H7 (cell line): ENCODE measurements at regions not wholly inside any gene's neighbourhood (a gene's known extent, or its start where the extent isn't known, plus 50 kb on each side); places are given as distances from the start of the nearest gene placed in this dataset.
"Not testable (repeated sequence)": the region's sequence is repeated elsewhere in the genome, so short reads cannot be mapped to it uniquely, and the experiment has no call there.

ENCODE experiments used
- DNase-seq: peaks from one replicate; pipeline ENCODE4 v3.0.0; 2012
- H3K27me3 ChIP-seq: 2 replicates; pipeline ENCODE4 v1.6.0; 2011; ENCODE audit warnings: mild to moderate bottlenecking, low read length; ENCODE audit not compliant: control insufficient read depth, insufficient read depth
- H3K36me3 ChIP-seq: replicated peaks from 2 replicates; pipeline ENCODE4 v1.5.1; 2011; ENCODE audit warnings: low read length; ENCODE audit not compliant: control insufficient read depth, insufficient read depth
- H3K4me3 ChIP-seq: 2 replicates; pipeline ENCODE4 v1.5.1; 2011; ENCODE audit warnings: low read depth, mild to moderate bottlenecking, control low read depth, low read length, moderate library complexity; ENCODE audit not compliant: insufficient read depth

- DNase-seq, H3K36me3 ChIP-seq, H3K4me3 ChIP-seq, H3K27me3 ChIP-seq: not testable (repeated sequence)
These were observed 147.5 kb upstream of the SCN7A start for GRCh38 chr2:166641516-166641915.

- DNase-seq, result no peak
These were observed 143.0 kb upstream of the SCN7A start for GRCh38 chr2:166637051-166637450.

GRCh38 chr2:166634706-166635105 is 140.7 kb upstream of the SCN7A start:
- Histone ChIP-seq H3K4me3 (no peak overlapping the region), H3K27me3 (no peaks in the 10 kb centered on the region; the same call in 1 of the 2 replicates), H3K36me3 (no peaks in the 10 kb centered on the region)
- DNase-seq, result no peak

More at GRCh38 chr2:166637051-166637450, 143.0 kb upstream of the SCN7A start:
- H3K27me3 ChIP-seq, result no peaks in the 10 kb centered on the region; the same call in 1 of the 2 replicates
- no peak overlapping the region for H3K4me3 ChIP-seq
- H3K36me3 ChIP-seq, result no peaks in the 10 kb centered on the region

GRCh38 chr2:166632616-166633015 is 138.6 kb upstream of the SCN7A start:
- Histone ChIP-seq H3K4me3 (no peak overlapping the region), H3K27me3 (no peaks in the 10 kb centered on the region; the same call in 1 of the 2 replicates), H3K36me3 (no peaks in the 10 kb centered on the region)
- DNase-seq, result no peak

GRCh38 chr2:166628478-166629136 is 134.6 kb upstream of the SCN7A start:
- Histone ChIP-seq H3K27me3 (no peaks in the 10 kb centered on the region; the same call in 1 of the 2 replicates), H3K4me3 (no peak overlapping the region), H3K36me3 (no peaks in the 10 kb centered on the region)
- peak; percentile 11 for DNase-seq

GRCh38 chr2:166627893-166628292 is 133.8 kb upstream of the SCN7A start:
- DNase-seq, result no peak
- H3K4me3 ChIP-seq, result no peak overlapping the region
- H3K27me3 ChIP-seq, result no peaks in the 10 kb centered on the region; the same call in 1 of the 2 replicates
- H3K36me3 ChIP-seq, result no peaks in the 10 kb centered on the region

GRCh38 chr2:166625670-166626069 is 131.6 kb upstream of the SCN7A start:
- DNase-seq, result no peak

GRCh38 chr2:166614503-166614902 is 120.5 kb upstream of the SCN7A start:
- H3K36me3 ChIP-seq, result no peaks in the 10 kb centered on the region
- no peak for DNase-seq

More at GRCh38 chr2:166625670-166626069, 131.6 kb upstream of the SCN7A start:
- Histone ChIP-seq H3K36me3 (no peaks in the 10 kb centered on the region), H3K4me3 (no peak overlapping the region), H3K27me3 (no peaks in the 10 kb centered on the region)

GRCh38 chr2:166614029-166614428 is 120.0 kb upstream of the SCN7A start:
- Histone ChIP-seq H3K36me3 (no peaks in the 10 kb centered on the region), H3K27me3 (no peaks in the 10 kb centered on the region), H3K4me3 (no peak overlapping the region)
- DNase-seq, result no peak

More at GRCh38 chr2:166614503-166614902, 120.5 kb upstream of the SCN7A start:
- H3K27me3 ChIP-seq, result no peaks in the 10 kb centered on the region
- H3K4me3 ChIP-seq, result no peak overlapping the region

- no peaks in the 10 kb centered on the region for H3K36me3 ChIP-seq
- H3K27me3 ChIP-seq, result no peaks in the 10 kb centered on the region
- DNase-seq, result no peak
- H3K4me3 ChIP-seq, result no peak overlapping the region
These were observed 119.2 kb upstream of the SCN7A start for GRCh38 chr2:166613226-166613625.

- Histone ChIP-seq H3K27me3 (no peaks in the 10 kb centered on the region), H3K36me3 (no peaks in the 10 kb centered on the region), H3K4me3 (no peak overlapping the region)
- DNase-seq, result no peak
These were observed 118.2 kb upstream of the SCN7A start for GRCh38 chr2:166612214-166612613.

- Histone ChIP-seq H3K4me3 (no peak overlapping the region), H3K27me3 (no peaks in the 10 kb centered on the region), H3K36me3 (no peaks in the 10 kb centered on the region)
- DNase-seq, result no peak
These were observed 116.9 kb upstream of the SCN7A start for GRCh38 chr2:166610913-166611305.

GRCh38 chr2:166610180-166610912 is 116.3 kb upstream of the SCN7A start:
- Histone ChIP-seq H3K4me3 (no peak overlapping the region; the same call in 1 of the 2 replicates), H3K27me3 (no peaks in the 10 kb centered on the region), H3K36me3 (no peaks in the 10 kb centered on the region)
- DNase-seq, result peak; percentile 63

GRCh38 chr2:166609183-166609959 is 115.3 kb upstream of the SCN7A start:
- H3K27me3 ChIP-seq, result no peaks in the 10 kb centered on the region
- no peaks in the 10 kb centered on the region for H3K36me3 ChIP-seq
- DNase-seq, result peak; percentile 35
- H3K4me3 ChIP-seq, result no peak overlapping the region
